ENCODE measurements at regions not wholly inside any gene's neighbourhood (a gene's known extent, or its start where the extent isn't known, plus 50 kb on each side); places are given as distances from the start of the nearest gene placed in this dataset.

- TF ChIP-seq ZNF639 (CRISPR knock-in tag; conservative IDR thresholded peaks at IDR 0.05 in 1 of 2, IDR thresholded peaks at IDR 0.05 in 1 of 2) (0 out of 4 replicates have a peak, but pooled peaks of 1 of the 2 experiments have one; percentile 49), TSHZ1 (CRISPR knock-in tag; IDR thresholded peaks at IDR 0.05) (0 out of 2 replicates have a peak, but pooled peaks have one; percentile 36), KDM1A (IDR thresholded peaks at IDR 0.05) (no peak), NBN (IDR thresholded peaks at IDR 0.05; ENCODE audit: low read depth) (no peak), ZNF668 (CRISPR knock-in tag; IDR thresholded peaks at IDR 0.05) (peak; percentile 94), FOSL1 (tag; conservative IDR thresholded peaks at IDR 0.05) (no peak), NRF1 (conservative IDR thresholded peaks at IDR 0.05 in 1 of 2, IDR thresholded peaks at IDR 0.05 in 1 of 2) (peak; percentile 68 to 73), ZKSCAN8 (CRISPR knock-in tag; IDR thresholded peaks at IDR 0.05) (peak; percentile 78; the same call in 1 of the 2 replicates), ZBED1 (IDR thresholded peaks at IDR 0.05) (no peak), ZSCAN32 (CRISPR knock-in tag; IDR thresholded peaks at IDR 0.05) (no peak), CHD1 (IDR thresholded peaks at IDR 0.05; ENCODE audit: low read length) (no peak), MXI1 (IDR thresholded peaks at IDR 0.05; ENCODE audit: low read depth, low read length) (no peak), KLF6 (CRISPR knock-in tag; IDR thresholded peaks at IDR 0.05; ENCODE audit: borderline replicate concordance) (peak; percentile 83; the same call in 1 of the 2 replicates), NR1H2 (CRISPR knock-in tag; IDR thresholded peaks at IDR 0.05) (no peak), ELF1 (tag; IDR thresholded peaks at IDR 0.05) (no peak), NFIC (IDR thresholded peaks at IDR 0.05) (0 out of 2 replicates have a peak, but pooled peaks have one; percentile 12)
Observed at GRCh38 chr14:32020882-32021281, 56.2 kb upstream of the ARHGAP5 start (continued).
